Suprapubic skin (tissue), 4 donors: ENCODE measurements at regions not wholly inside any gene's neighbourhood (a gene's known extent, or its start where the extent isn't known, plus 50 kb on each side); places are given as distances from the start of the nearest gene placed in this dataset.

ENCODE experiments used
- EP300 ChIP-seq: sonication (generic); formaldehyde crosslinking; IDR thresholded peaks from one replicate; pipeline ENCODE4 v1.6.1; 2017; ENCODE audit warnings: antibody characterized with exemption
- POLR2A ChIP-seq, 2 donors: fragments of 450-650 bp; IDR thresholded peaks; one replicate each; pipeline ENCODE4 v1.6.1; 2017; ENCODE audit warnings: antibody characterized with exemption in 2 of 2, mild to moderate bottlenecking in 2 of 2, moderate library complexity in 2 of 2
- POLR2AphosphoS5 ChIP-seq, 3 donors: sonication (generic); formaldehyde crosslinking; IDR thresholded peaks; one replicate each; pipeline ENCODE4 v1.6.1; 2017; ENCODE audit warnings: antibody characterized with exemption in 3 of 3
- TF ChIP-seq, protein P1 (sequence below), 2 donors: fragments of 200-600 bp in 1 of 2; fragments of 450-650 bp in 1 of 2; sonication (generic) in 1 of 2; IDR thresholded peaks; one replicate each; pipeline ENCODE4 v1.5.1; 2016 to 2019; ENCODE audit warnings: antibody characterized with exemption in 2 of 2, mild to moderate bottlenecking in 1 of 2, moderate library complexity in 1 of 2

DNA sequence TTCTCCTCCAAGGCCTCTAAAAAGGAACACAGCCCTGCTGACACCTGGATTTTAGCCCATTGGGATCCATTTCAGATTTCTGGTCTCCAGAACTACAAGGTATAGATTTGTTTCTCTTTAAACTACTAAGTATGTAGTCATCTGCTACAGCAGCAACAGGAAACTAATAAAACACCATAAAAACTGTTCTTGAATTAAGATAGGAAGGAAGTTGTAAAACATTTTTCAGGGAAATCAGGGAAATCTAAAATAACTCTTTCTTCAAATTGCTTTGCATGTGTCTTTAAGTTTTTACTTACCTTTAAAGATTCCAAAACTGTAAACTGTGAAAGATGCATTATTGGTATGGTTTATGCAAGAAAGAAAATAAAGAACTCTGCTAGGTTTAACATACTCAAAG, 407.0 kb upstream of the TOM1L1 start:
- no peak for TF ChIP-seq POLR2AphosphoS5 (IDR thresholded peaks at IDR 0.05)
- TF ChIP-seq, protein P1, sequence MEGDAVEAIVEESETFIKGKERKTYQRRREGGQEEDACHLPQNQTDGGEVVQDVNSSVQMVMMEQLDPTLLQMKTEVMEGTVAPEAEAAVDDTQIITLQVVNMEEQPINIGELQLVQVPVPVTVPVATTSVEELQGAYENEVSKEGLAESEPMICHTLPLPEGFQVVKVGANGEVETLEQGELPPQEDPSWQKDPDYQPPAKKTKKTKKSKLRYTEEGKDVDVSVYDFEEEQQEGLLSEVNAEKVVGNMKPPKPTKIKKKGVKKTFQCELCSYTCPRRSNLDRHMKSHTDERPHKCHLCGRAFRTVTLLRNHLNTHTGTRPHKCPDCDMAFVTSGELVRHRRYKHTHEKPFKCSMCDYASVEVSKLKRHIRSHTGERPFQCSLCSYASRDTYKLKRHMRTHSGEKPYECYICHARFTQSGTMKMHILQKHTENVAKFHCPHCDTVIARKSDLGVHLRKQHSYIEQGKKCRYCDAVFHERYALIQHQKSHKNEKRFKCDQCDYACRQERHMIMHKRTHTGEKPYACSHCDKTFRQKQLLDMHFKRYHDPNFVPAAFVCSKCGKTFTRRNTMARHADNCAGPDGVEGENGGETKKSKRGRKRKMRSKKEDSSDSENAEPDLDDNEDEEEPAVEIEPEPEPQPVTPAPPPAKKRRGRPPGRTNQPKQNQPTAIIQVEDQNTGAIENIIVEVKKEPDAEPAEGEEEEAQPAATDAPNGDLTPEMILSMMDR (IDR thresholded peaks at IDR 0.05) = no peak
- TF ChIP-seq EP300 = no peak
- no peak for TF ChIP-seq POLR2A (IDR thresholded peaks at IDR 0.05)
